DND-41 (cell line): ENCODE measurements at regions not wholly inside any gene's neighbourhood (a gene's known extent, or its start where the extent isn't known, plus 50 kb on each side); places are given as distances from the start of the nearest gene placed in this dataset.

Source experiments
- ATAC-seq: fragments of 200-7000 bp; cut with Tn5 transposase; 3 replicates; pipeline ENCODE4 v1.9.1; 2021; ENCODE audit warnings: low read depth; ENCODE audit not compliant: insufficient read depth
- DNase-seq: peaks from one replicate; pipeline ENCODE4 v3.0.0-alpha.2; 2020
- H2AFZ ChIP-seq: 2 replicates; pipeline ENCODE4 v1.6.0; 2012; ENCODE audit warnings: low read depth, low read length
- H3K27ac ChIP-seq: 2 replicates; pipeline ENCODE4 v1.5.1; 2012; ENCODE audit warnings: low read length, inconsistent platforms
- H3K27me3 ChIP-seq: fragments of 200-600 bp; sonication (generic); 2 replicates; pipeline ENCODE4 v1.6.0; 2012; ENCODE audit warnings: low read length, mild to moderate bottlenecking, inconsistent platforms; ENCODE audit not compliant: insufficient read depth, poor library complexity
- H3K36me3 ChIP-seq: 2 replicates; pipeline ENCODE4 v1.5.1; 2012; ENCODE audit warnings: low read length, inconsistent platforms; ENCODE audit not compliant: insufficient read depth
- H3K4me1 ChIP-seq: 2 replicates; pipeline ENCODE4 v1.5.1; 2012; ENCODE audit warnings: mild to moderate bottlenecking, low read length; ENCODE audit not compliant: insufficient read depth
- H3K4me2 ChIP-seq: 2 replicates; pipeline ENCODE4 v1.6.0; 2012; ENCODE audit warnings: mild to moderate bottlenecking, moderate library complexity, low read length, inconsistent platforms; ENCODE audit not compliant: insufficient read depth
- H3K4me3 ChIP-seq, 2 experiments: fragments of 200-600 bp in 1 of 2; shearing (Covaris generic) in 1 of 2; 2 replicates each; pipeline ENCODE4 v1.5.1; 2012 to 2016; ENCODE audit warnings: inconsistent platforms in 2 of 2, low read length in 2 of 2, mild to moderate bottlenecking in 2 of 2, low read depth in 1 of 2, moderate library complexity in 1 of 2
- H3K79me2 ChIP-seq: 2 replicates; pipeline ENCODE4 v1.6.0; 2012; ENCODE audit warnings: low read length, inconsistent platforms; ENCODE audit not compliant: insufficient read depth
- H3K9ac ChIP-seq: 2 replicates; pipeline ENCODE4 v1.6.0; 2012; ENCODE audit warnings: low read depth, mild to moderate bottlenecking, inconsistent platforms, low read length, moderate library complexity
- H3K9me3 ChIP-seq: 2 replicates; pipeline ENCODE4 v1.5.1; 2012; ENCODE audit warnings: low read length, moderate library complexity, mild to moderate bottlenecking, inconsistent platforms; ENCODE audit not compliant: insufficient read depth, severe bottlenecking
- H4K20me1 ChIP-seq: 2 replicates; pipeline ENCODE4 v1.6.0; 2012; ENCODE audit warnings: low read length; ENCODE audit not compliant: insufficient read depth
- CTCF ChIP-seq: IDR thresholded peaks from 2 replicates; pipeline ENCODE4 v1.5.1; 2012; ENCODE audit warnings: borderline replicate concordance, low read length, moderate library complexity, mild to moderate bottlenecking; ENCODE audit not compliant: poor library complexity, severe bottlenecking; ENCODE audit errors: extremely low read depth
- EZH2 ChIP-seq: IDR thresholded peaks from 3 replicates; pipeline ENCODE4 v1.6.1; 2012; ENCODE audit warnings: borderline replicate concordance, low read depth, mild to moderate bottlenecking, moderate library complexity, low read length, inconsistent platforms; ENCODE audit not compliant: severe bottlenecking

- Histone ChIP-seq H3K4me1 (no peaks in the 10 kb centered on the region), H3K9me3 (no peaks in the 10 kb centered on the region), H3K27me3 (no peaks in the 10 kb centered on the region), H3K4me2 (no peak overlapping the region), H4K20me1 (no peaks in the 10 kb centered on the region), H3K79me2 (no peaks in the 10 kb centered on the region), H2AFZ (no peak overlapping the region), H3K4me3 (no peak overlapping the region), H3K27ac (no peak overlapping the region), H3K9ac (no peak overlapping the region), H3K36me3 (no peaks in the 10 kb centered on the region)
- no peak for TF ChIP-seq CTCF
- TF ChIP-seq EZH2, result no peak
- DNase-seq (no peak), ATAC-seq (no peak)
These were observed 189.5 kb downstream of the REEP3 start for GRCh38 chr10:63710703-63711102.

- Histone ChIP-seq H2AFZ (no peak overlapping the region), H3K27me3 (peaks cover 4% of the 10 kb centered on the region), H3K4me2 (no peak overlapping the region), H3K9ac (no peak overlapping the region), H4K20me1 (no peaks in the 10 kb centered on the region), H3K4me3 (no peak overlapping the region), H3K79me2 (no peaks in the 10 kb centered on the region), H3K4me1 (no peaks in the 10 kb centered on the region), H3K9me3 (no peaks in the 10 kb centered on the region), H3K27ac (no peak overlapping the region), H3K36me3 (no peaks in the 10 kb centered on the region)
- ATAC-seq (no peak), DNase-seq (no peak)
- TF ChIP-seq CTCF (no peak), EZH2 (no peak)
These were observed 190.2 kb downstream of the REEP3 start for GRCh38 chr10:63711361-63711760.

- no peak overlapping the region for H3K27ac ChIP-seq
- H2AFZ ChIP-seq, result no peak overlapping the region
- no peaks in the 10 kb centered on the region for H3K4me1 ChIP-seq
- peak; percentile 60 for ATAC-seq
- DNase-seq, result peak; percentile 13
- H3K27me3 ChIP-seq, result peaks cover 8% of the 10 kb centered on the region
- H3K9ac ChIP-seq, result no peak overlapping the region
- H4K20me1 ChIP-seq, result no peaks in the 10 kb centered on the region
- no peak overlapping the region for H3K4me2 ChIP-seq
- no peaks in the 10 kb centered on the region for H3K79me2 ChIP-seq
- TF ChIP-seq CTCF, result no peak
- no peak for TF ChIP-seq EZH2
- H3K4me3 ChIP-seq, result no peak overlapping the region
- H3K36me3 ChIP-seq, result no peaks in the 10 kb centered on the region
- no peaks in the 10 kb centered on the region for H3K9me3 ChIP-seq
These were observed 190.9 kb downstream of the REEP3 start for GRCh38 chr10:63711867-63712716.
